ENCODE measurements at regions not wholly inside any gene's neighbourhood (a gene's known extent, or its start where the extent isn't known, plus 50 kb on each side); places are given as distances from the start of the nearest gene placed in this dataset.
"Not testable (repeated sequence)": the region's sequence is repeated elsewhere in the genome, so short reads cannot be mapped to it uniquely, and the experiment has no call there.

GRCh38 chr1:120552190-120552589 is 137.4 kb downstream of the NBPF8 start:
- DNase-seq (ENCODE audit: low spot score), result not testable (repeated sequence)

GRCh38 chr1:120557605-120558302 is 142.9 kb downstream of the NBPF8 start:
- not testable (repeated sequence) for DNase-seq (ENCODE audit: low spot score)

- peak; percentile 70 for DNase-seq (ENCODE audit: low spot score)
Measured at GRCh38 chr1:120558303-120559060, 143.6 kb downstream of the NBPF8 start.

- DNase-seq (ENCODE audit: low spot score), result peak; percentile 69
Measured at GRCh38 chr1:120561767-120562166, 146.9 kb downstream of the NBPF8 start.

- not testable (repeated sequence) for DNase-seq (ENCODE audit: low spot score)
Measured at GRCh38 chr1:120565396-120565795, 150.6 kb downstream of the NBPF8 start.

- DNase-seq (ENCODE audit: low spot score), result not testable (repeated sequence)
Measured at GRCh38 chr1:120567620-120568019, 152.8 kb downstream of the NBPF8 start.

GRCh38 chr1:120575201-120575600 is 148.5 kb upstream of the NBPF26 start:
- not testable (repeated sequence) for DNase-seq (ENCODE audit: low spot score)

- DNase-seq (ENCODE audit: low spot score), result not testable (repeated sequence)
Measured at GRCh38 chr1:120582135-120582534, 141.6 kb upstream of the NBPF26 start.

GRCh38 chr1:120586053-120586452 is 137.7 kb upstream of the NBPF26 start:
- not testable (repeated sequence) for DNase-seq (ENCODE audit: low spot score)

- not testable (repeated sequence) for DNase-seq (ENCODE audit: low spot score)
Measured at GRCh38 chr1:120588811-120589210, 134.9 kb upstream of the NBPF26 start.

- DNase-seq (ENCODE audit: low spot score), result not testable (repeated sequence)
Measured at GRCh38 chr1:120591774-120592173, 132.0 kb upstream of the NBPF26 start.

GRCh38 chr1:120592943-120593342 is 130.8 kb upstream of the NBPF26 start:
- DNase-seq (ENCODE audit: low spot score), result not testable (repeated sequence)

- DNase-seq (ENCODE audit: low spot score), result not testable (repeated sequence)
Measured at GRCh38 chr1:120593648-120594047, 130.1 kb upstream of the NBPF26 start.

GRCh38 chr1:120598331-120598951 is 125.3 kb upstream of the NBPF26 start:
- not testable (repeated sequence) for DNase-seq (ENCODE audit: low spot score)

GRCh38 chr1:120599511-120599910 is 124.2 kb upstream of the NBPF26 start:
- not testable (repeated sequence) for DNase-seq (ENCODE audit: low spot score)

GRCh38 chr1:120600442-120601041 is 123.2 kb upstream of the NBPF26 start:
- not testable (repeated sequence) for DNase-seq (ENCODE audit: low spot score)

- not testable (repeated sequence) for DNase-seq (ENCODE audit: low spot score)
Measured at GRCh38 chr1:120607882-120608281, 115.9 kb upstream of the NBPF26 start.

GRCh38 chr1:120608314-120609014 is 115.3 kb upstream of the NBPF26 start:
- DNase-seq (ENCODE audit: low spot score), result not testable (repeated sequence)

- not testable (repeated sequence) for DNase-seq (ENCODE audit: low spot score)
Measured at GRCh38 chr1:120609015-120609573, 114.7 kb upstream of the NBPF26 start.

- not testable (repeated sequence) for DNase-seq (ENCODE audit: low spot score)
Measured at GRCh38 chr1:120609834-120610233, 113.9 kb upstream of the NBPF26 start.

GRCh38 chr1:120614931-120615639 is 108.7 kb upstream of the NBPF26 start:
- not testable (repeated sequence) for DNase-seq (ENCODE audit: low spot score)

Measured in CD4-positive, alpha-beta T cell treated with Interleukin-2 at 100 ng/mL for 4 hours (primary cell).